C1 segment of cervical spinal cord (tissue), 14 donors: ENCODE measurements at regions not wholly inside any gene's neighbourhood (a gene's known extent, or its start where the extent isn't known, plus 50 kb on each side); places are given as distances from the start of the nearest gene placed in this dataset.
"Not testable (repeated sequence)": the region's sequence is repeated elsewhere in the genome, so short reads cannot be mapped to it uniquely, and the experiment has no call there.

Experiments used
- DNase-seq, 14 donors: peaks; one replicate each; lab custom pipeline; 2025; lab: John Stamatoyannopoulos, UW

GRCh38 chr6:159407211-159407780 is 238.1 kb downstream of the FNDC1 start:
- DNase-seq = not testable (repeated sequence)

- DNase-seq = no peak
Observed at GRCh38 chr6:159404296-159404695, 235.1 kb downstream of the FNDC1 start.

DNA sequence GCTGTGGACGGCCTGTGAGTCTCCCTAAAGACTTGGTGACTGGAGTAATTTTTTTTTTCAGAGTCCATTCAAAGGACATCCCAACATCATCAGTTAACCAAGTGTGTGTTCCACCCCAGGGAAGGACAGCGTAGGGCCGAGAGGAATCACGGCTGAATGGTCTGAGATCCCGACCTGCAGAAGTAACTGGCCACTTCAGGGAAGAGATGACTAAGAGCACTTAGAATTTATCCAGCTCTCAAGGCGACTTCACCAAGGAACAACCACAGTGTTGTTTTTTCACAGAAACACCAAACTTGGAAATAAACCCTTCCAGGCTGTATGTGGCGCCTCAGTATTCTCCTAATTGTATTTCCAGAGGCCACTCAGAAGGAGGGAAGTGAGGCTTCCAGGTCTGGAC is 231.6 kb downstream of the FNDC1 start:
- no peak for DNase-seq

DNA sequence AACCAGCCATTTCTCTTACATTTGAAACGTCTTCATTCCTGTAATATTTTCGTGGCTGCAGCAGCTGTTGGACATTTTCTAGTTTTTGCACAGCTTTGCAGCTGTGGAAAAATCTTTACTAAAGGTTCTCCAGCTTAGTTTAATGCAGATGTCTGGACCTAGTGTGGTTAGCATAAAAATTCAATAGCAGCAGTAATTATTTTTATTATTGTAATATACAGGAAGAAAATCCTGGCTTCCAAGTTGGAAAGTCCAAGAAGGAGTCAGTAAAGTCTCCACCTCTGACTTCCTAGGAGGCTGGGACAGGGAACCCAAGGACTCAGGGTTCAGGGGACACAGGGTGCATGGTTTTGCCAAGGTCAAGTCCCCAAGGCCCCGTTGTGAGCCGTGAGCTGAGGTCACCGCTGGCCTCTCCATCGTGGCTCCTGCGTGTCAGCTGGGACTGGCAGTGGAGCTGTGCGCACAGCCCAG is 230.6 kb downstream of the FNDC1 start:
- DNase-seq = no peak

DNA sequence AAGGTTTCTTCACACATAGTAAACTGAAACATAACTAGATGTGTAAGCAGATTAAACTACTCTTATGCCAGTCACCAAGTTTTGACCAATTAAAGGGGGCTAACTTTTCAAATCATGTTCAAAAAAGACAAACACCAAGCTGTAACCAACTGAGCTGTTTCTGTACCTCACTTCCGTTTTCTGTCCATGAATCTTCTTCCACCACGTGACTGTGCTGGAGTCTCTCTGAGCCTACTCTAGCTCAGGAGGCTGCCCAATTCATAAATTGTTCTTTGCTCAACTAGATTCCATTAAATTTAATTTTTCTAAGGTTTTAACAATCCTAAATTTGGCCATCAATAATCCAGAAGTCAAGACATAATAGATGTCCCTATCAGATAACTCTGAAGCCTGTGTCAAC is 229.4 kb downstream of the FNDC1 start:
- no peak for DNase-seq

- DNase-seq = no peak
Observed at GRCh38 chr6:159397753-159398152, 228.6 kb downstream of the FNDC1 start.

DNA sequence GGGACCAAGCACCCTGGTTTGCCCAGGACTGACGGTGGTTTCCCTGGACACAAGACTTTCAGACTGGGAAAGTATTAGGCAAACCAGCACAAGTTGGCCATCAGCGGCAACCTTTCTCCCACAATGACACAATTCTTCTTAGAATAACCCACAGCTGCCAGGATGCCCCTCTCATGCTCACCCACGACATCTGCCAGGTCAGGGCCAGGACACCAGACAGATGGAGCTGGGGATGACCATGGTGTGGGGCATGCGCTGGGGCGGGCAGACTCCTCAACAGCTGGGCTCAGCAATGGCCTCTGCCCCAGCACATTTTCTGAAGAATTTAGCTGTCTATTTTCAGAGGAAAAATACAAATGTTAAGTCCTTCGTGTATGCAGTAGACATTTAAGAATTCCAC is 226.4 kb downstream of the FNDC1 start:
- DNase-seq = no peak

DNA sequence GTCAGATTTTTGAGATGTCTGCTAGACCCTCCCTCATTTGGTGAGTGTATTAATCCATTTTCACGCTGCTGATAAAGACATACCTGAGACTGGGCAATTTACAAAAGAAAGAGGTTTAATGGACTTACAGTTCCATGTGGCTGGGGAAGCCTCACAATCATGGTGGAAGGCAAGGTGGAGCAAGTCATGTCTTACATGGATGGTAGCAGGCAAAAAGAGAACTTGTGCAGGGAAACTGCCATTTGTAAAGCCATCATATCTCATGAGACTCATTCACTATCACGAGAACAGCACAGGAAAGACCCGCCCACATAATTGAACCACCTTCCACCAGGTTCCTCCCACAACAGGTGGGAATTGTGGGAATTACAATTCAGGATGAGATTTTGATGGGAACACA is 223.5 kb downstream of the FNDC1 start:
- not testable (repeated sequence) for DNase-seq

GRCh38 chr6:159390381-159390780 is 221.2 kb downstream of the FNDC1 start:
- no peak for DNase-seq

DNA sequence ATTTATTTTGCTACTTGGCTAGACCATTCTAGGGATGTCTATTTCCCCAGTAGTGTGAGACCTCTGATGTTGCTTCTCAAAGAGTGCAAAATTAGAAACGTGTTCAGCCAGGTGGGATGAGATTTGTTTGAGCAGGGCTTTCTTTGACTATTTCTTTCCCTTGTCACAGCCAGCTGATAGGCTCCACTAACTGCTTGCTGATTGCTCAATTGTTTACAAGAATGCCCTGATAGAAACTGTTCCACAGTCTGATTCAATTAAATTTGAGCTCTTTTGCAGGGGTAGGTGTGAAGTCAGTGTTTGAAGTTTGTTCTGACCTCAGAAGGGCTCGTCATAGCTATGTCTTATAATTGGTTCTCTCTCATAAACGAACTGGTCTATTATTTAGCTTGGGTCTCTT is 220.5 kb downstream of the FNDC1 start:
- DNase-seq = no peak

DNA sequence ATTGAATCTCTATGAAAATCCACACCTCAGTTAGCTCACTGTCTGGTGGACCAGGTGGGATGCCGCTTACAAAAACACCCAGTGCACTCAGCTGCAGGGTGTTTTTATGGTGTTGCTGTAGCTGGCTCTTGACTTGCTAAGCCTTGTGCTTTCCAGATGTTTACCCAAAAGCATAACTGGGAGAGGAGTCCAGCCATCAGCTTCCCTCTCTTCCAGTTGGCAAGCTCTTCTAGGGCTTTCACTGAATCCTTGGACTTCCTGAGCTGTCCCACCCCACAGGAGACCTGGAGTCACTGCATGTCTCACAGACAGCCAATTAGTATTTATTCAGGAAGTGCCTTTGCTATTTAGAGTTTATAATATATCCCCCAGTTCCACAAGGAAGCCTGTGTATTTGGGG is 210.9 kb downstream of the FNDC1 start:
- DNase-seq = no peak

DNA sequence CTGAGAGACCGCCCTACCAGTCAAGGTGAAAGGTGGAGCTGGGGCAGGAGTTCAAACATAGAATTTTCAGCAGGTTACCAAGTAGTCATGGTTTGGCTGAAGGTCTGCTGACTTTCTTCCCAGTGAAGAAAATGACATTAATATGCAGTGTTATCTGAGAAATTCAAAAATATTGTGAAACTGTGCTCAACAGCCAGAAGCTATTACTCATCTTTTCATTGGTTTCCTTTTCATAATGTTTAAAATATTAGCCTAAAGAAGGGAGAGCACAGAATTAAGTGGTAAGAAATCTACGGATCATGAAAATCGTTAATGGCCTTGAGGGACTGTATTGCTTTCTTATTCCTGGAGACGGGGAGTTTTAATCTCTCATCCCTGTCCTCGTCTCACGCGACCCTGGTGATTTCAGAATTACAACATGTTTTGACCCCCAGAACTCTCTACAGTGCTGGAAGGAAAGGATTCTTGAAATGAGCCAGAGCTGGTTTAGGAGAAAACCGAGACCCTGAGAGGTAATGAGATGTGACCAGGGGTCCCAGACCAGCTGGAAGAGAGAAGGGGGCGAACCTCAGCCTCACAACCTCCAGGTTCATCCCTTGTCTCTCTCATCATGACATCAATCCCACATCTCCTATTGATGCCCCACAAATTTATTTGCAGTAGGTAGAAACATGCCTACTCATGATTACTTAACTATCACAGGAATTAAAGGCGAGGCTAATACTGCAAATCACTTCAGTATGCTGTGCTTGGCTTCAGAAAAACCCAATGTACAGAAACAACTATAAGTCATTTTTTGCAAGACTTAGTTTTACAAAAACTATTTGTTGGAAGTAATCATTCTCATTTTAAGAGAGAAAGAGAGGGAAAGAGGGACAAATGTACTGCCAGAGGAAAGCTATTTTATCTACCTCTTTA is 209.5 kb downstream of the FNDC1 start:
- DNase-seq = no peak

- DNase-seq = no peak
Observed at GRCh38 chr6:159376516-159377158, 207.4 kb downstream of the FNDC1 start.

DNA sequence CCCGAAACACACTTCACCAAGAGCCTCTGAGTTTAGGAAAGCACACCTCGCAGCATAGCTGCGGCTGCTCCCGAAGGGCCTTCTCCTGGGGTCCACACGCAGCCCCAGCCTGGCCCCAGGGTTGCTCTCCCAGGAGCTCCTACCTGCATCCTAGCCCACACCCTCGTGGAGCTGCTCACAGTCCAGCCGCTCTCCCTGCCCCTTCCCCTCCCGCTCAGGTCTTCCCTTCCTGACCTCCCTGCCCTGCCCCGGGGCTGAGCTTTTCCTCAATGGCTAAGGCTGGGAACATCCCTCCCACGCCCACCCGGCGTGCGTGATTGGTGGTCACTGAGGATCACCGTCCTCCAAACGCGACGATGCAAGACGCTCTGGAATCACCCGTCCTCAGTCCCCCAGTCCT is 205.8 kb downstream of the FNDC1 start:
- DNase-seq = no peak

GRCh38 chr6:159373670-159374069 is 204.5 kb downstream of the FNDC1 start:
- DNase-seq = no peak

- DNase-seq = no peak
Observed at GRCh38 chr6:159372333-159372732, 203.1 kb downstream of the FNDC1 start.

DNA sequence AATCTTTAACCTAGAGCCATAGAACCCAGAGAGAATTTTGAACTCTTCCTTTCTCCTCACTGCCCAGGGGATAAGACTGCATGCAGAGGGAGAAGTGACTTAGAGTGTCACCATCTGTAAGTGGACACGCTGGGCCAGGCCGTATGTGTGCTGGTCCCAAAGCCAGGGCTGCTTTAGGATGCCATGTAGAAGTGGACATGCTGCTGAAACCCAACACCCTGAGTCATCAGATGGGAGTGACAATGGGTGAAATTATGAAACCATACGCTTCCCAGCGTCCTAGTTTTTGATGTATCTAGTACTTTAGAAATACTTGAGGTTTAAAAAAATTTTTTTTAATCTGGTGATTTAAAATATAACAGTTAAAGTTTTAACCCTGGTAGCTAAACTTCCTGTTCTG is 191.1 kb downstream of the FNDC1 start:
- no peak for DNase-seq

DNA sequence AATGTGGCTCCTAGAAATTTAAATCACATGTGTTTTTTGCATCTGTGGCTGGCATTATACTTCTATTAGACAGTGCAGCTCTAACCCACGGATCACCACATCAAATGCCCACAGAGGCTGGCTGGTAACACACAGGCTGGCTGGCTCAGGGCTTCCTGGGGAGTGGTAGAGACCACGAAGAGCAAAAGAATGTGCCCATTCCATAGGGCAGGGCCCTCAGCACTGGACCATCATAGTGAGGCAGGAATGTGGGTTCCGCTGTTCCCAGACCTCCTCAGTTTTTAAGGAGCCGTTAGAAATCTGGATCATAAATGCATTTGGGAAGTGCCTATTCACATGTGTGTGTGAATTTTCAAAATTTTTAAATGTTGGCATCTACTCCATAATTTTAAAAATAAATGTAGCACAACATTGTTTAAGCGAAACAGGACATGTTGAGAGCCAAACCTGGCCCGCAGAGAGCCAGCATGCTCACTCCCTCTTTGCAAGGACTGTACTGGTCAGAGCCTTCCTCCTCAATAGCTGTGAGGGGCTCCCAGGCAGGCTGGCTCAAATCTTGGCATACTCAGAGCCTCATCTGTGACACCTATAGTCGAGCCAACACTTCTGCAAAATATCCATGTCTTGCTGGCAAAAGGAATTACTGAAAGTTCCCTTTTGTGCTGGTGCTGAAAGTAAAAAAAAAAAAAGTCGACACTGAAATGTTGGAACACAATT is 190.5 kb downstream of the FNDC1 start:
- DNase-seq = no peak

GRCh38 chr6:159358562-159358961 is 189.4 kb downstream of the FNDC1 start:
- DNase-seq = no peak

- no peak for DNase-seq
Observed at GRCh38 chr6:159357211-159357915, 188.2 kb downstream of the FNDC1 start.

DNA sequence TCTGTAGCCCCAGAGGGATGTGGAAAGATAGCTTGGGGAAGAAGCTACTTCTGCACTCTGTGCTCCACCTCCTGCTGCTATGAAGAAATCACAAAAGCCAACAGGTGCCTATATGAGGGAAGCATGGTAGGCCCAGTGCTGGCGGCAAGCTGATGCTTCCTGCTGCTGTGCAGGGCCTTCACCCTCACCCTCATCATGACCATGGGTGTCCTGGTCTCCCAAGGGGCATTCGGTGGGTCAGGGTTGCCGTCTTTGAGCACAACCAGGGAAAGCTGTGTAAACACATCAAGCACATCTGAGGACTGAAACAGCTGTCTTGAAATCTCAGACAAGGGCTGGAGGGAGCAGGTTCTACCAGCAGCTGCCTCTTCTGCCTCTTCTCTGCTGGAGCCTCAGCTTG is 184.0 kb downstream of the FNDC1 start:
- no peak for DNase-seq
